NCI-H82 (cell line): ENCODE measurements at regions not wholly inside any gene's neighbourhood (a gene's known extent, or its start where the extent isn't known, plus 50 kb on each side); places are given as distances from the start of the nearest gene placed in this dataset.

Experiments
- DNase-seq: peaks from one replicate; lab custom pipeline; 2025; lab: John Stamatoyannopoulos, UW

DNA sequence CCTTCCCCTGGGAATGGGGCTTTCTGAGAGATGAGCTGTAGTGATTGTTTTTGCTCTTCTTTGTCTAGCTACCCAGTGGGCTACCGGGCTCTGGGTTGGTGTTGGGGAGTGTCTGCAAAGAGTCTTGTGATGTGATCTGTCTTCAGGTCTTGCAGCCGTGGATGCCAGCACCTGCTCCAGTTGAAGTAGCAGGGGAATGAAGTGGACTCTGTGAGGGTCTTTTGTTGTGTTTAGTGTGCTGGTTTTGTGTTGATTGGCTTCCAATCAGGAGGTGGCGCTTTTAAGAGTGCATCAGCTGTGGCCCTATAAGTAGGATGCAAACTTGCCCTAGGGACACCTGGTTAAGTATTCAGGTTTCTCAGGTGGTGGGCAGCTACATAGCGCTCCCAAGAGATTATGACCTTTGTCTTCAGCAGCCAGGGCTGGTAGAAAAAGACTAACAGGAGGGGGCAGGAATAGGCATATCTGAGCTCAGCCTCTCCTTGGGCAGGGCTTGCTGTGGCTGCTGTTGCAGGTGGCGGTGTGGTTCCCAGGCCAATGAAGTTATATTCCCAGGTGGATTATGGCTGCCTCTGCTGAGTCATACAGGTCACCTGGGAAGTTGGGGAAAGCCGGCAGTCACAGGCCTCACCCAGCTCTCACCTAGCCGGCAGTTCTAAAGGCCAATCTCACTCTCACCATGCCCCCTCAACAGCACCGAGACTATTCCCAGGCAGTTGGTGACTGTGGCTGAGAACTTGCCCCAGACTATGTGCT is 315.7 kb upstream of the C11orf87 start:
- no peak for DNase-seq

DNA sequence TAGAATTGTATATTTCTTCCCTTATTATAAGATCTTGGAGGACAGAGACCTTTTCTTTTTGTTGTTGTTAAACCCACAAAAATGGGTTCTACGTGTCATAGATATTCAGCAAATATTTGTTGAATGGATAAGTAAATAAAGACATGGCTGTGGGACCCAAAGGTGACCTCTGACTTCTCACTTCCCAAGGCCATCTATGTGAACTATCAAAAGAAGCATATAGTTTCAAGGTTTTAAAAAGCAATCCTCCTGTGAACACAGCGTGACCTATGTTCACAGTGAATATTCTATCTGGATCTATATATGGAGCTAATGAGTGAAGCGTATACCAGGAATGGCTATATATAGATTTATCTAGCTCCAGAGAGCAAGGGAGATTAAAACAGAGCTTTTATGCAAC is 312.8 kb upstream of the C11orf87 start:
- DNase-seq = no peak

DNA sequence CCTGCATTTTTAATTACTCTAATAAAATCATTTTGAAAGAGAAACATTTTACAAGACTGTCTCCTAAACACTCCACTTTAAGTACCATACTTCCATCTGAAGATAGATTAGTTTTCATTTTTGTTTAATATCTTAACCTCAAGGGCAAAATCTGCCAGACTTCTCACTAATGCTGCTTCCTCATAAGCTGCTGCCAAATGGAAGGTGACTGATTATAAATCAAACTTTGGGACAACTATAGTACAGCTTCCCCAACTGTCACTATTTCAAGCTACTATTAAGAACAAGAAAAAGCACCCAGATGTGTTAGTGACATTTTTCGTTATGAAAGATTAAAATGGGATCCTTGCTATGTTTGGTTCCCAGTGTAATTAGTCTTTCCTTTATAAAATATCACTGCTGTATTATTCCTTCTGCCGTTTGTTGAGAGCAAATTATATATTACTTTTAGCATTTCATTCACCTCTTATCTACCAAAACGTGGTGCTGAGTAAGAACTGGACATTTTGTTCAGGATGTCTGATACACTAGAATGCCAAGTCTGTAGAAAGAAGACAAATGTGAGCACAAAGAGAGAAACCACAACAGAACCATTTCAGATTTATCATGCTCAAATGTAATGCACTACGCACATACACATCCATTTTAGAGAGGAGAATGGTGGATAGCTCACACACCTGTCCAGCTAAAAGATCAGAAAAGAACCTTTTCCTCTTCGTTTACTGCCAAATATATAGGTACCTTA is 312.2 kb upstream of the C11orf87 start:
- no peak for DNase-seq

DNA sequence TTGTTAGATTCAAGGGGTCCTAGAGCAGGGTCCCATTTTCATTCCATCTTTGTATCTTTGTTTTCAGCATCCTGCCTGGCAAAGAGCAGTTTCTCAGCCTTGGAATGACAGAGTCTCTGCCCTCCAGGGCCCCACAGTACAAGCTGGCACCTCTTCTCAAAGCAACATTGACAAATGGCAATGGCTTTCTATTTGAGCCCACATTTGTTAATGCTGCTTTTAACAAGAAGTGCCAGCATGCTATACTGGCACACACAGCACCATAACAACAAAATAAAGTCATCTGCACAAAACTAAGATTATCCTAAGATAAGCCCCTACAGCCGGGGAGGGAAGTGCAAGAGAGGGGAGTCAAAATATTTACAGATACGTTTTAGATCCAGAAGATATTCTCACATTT is 309.7 kb upstream of the C11orf87 start:
- DNase-seq = peak; percentile 53

DNA sequence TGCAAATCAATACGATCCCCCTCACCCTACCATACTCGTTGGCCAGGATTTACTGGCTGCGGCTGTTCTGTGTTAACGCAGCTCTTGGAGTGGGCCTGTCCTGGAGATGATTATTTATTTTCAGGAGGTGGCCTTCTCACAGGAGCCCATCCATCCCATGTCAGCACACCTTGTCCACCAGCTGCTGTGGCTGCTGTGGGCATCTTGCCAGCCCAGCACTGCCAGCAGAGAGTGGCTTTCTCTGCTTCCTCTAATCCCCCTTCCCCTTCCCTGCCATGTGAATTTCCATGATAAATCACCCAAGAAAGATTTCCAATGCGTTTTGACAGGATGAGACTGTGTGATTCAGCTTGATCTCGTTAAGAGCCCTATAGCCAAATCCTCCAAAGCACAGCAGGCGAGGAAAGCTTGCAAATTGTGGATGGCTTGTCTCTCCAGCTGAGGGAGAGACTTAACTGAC is 309.1 kb upstream of the C11orf87 start:
- DNase-seq = peak; percentile 96

DNA sequence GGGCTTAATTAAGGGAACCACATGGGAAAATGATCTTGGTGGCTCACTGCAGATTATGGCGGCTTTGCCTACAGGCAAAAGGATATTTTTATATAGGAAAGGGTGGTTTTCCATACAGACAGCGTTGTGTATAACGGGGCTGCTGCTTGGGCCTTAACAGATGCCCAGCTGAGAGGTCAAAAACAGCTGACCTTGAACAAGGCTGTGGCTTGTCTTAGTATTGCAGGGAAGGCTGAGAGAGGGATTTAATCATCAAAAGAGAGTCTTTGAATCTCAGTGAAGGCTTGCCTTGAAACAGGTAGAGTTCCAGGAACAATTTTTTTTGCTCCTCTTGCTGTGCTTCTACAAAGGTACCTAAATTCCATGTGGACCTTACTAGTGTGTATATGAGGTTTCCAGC is 301.6 kb upstream of the C11orf87 start:
- DNase-seq = peak; percentile 73

DNA sequence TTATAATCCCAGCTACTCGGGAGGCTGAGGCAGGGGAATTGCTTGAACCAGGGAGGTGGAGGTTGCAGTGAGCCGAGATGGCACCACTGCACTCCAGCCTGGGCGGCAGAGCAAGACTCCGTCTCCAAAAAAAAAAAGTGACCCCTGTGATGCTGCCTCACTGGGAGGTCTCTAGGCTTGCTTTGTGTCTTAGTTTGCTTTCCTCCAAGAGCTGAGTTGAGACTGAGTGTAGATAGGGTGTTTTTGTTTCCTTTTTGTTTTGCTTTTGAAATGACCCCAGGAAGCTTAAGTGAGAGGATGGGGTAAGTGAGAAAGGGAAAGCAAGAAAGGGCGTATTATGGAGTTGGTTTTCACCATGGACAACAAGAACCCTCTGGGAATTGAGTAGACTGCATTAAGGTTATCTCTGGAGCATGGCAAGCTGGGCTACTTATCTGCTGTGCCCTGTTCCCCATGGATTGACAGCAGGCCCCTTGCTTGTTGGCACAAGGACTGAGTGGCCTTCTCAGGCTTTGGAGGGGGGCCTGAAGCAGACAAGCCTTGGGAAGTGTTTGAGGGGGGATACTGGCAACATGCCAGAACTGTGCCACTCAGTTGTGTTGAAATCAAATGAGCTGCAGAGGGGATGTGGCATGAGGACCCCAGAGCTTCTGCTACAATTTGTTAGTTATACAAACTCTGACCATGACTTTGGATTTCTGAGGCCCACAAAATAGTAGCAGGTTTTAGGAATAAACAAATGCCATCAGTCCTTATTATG is 300.6 kb upstream of the C11orf87 start:
- no peak for DNase-seq

DNA sequence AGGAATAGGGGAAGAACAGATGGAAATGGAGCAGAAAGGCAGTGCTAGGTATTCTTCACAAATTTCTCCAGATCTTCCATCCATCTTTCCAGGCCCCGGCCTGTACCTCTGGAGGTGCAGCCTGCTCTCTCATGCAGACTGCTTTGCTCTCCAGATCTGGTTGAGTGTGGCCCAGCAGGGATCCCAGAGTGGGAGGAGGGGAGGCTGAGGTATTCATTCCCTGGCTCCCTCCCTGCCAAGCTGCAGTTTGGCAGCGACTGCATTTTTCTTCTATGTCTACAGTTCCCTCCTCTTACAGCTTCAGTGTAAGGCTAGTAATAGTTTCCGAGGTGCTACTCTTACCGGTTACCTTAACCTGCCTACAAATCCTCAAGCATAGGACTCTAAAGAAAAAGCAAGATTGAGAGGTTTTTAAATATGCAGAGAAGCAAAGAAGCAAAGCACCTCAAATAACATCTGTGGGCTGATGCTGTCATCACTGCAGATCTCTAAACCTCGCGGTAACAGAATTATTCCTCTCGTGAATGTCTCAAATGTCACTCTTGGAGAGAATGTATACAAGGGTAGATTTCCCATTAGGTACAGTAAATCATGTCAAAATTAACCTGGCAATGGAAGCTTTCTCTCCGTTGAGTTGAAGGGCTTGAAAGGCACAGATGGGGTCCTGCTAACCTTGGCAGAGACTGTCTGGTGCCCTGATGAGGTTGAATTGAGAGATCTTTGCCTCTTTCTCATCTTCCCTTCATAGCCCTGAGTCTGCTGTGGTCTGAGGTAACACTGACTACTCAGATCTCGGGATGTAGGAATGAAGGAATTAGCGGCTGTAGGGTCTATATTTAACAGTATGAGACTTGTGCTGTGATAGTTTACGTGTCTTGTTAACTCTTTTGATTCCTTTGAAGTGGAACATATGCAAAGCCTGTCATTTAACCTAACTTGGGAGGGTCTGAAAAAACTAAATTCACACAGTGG is 297.9 kb upstream of the C11orf87 start:
- DNase-seq = no peak

DNA sequence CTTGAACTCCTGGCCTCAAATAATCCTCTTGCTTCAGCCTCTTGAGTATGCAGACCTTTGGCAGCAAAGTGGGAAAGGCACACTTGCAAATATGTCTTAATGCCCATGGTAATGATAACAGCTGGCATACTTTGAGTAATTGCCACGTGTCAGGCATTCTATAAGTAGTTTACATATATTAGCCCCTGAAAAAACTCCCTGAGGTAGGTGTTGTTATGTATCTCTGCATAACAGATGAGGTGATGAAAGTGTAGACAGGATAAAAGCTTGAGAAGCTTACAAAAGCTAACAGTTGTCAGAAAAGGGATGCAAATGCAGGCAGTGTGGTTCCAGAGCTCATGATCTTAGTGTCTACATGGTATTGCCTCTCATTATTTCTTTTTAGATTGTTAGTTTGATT is 291.1 kb upstream of the C11orf87 start:
- DNase-seq = peak; percentile 45

DNA sequence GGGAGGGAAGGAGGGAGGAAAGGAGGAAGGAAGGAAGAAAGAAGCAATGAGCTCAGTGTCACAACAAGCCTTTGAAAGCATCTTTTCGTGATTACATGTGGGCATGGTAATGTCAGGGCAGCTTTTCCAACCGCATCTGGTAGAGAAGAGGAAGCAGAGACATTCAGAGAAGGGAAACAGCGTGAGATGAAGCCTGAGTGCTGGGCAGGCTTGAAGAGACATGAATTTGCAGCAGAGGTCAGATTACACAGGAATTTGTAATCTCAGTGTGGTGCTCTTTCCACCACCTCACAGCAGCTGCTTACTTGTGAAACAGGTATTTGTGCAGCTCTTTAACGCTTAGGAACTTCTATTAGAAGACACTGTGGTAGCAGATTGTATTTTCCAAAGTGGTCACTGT is 289.5 kb upstream of the C11orf87 start:
- DNase-seq = peak; percentile 9

DNA sequence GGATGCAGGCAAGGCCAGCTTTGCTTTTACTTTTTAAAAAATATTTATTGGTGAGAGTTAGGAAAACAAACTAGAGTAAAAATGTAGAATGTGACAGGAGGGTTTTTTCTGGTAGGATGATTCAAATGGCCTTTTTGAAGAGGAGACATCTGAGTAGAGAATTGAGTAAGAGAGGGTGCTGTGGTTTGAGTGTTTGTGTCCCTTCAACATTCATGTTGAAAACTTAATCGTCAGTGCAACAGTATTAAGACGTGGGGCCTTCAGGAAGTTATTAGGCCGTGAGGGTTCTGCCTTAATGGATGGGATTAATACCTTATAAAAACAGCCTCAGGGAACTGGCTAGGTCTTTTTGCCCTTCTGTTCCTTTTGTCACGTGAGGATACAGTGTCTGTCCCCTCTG is 288.8 kb upstream of the C11orf87 start:
- peak; percentile 81 for DNase-seq

DNA sequence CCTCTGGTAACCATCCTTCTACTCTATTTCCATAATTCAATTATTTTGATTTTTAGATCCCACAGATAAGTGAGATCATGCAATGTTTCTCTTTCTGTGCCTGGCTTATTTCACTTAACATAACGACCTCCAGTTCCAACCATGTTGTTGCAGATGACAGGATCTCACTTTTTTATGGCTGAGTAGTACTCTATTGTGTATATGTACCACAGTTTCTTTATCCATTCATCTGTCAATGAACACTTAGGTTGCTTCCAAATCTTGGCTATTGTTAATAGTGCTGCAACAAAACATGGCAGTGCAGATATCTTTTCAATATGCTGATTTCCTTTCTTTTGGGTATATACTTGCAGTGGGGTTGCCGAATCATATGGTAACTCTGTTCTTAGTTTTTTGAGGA is 286.4 kb upstream of the C11orf87 start:
- no peak for DNase-seq

DNA sequence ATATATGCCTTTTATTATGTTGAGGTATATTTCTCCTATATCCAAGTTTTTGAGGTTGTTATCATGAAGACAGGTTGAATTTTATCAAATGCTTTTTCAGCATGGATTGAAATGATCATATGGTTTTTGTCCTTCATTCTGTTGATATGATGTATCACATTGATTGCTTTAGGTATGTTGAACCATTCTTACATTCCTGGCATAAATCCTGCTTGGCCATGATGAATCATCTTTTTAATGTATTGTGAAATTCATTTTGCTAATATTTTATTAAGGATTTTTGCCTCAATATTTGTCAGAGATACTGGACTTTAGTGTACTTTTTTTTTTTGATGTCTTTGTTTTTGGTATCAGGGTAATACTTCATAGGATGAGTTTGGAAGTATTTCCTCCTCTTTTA is 283.8 kb upstream of the C11orf87 start:
- DNase-seq = no peak

DNA sequence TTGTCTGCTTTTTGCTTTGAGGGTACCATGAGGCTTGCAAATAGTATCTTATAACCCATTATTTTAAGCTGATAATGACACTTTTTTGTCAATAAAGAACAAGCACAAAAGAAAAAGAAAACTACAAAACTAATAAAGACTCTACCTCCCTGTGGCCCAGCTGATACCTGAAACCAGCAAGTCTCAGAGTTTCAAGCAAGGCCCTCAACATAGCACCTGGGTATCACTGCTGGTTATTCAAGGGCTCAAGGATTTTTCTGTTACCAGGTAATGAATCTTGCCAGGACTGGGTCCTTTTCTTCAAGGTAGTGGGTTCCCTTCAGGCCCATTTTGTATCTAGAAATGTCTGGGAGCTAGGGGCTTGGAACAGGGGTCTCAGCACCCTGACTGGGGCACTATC is 281.6 kb upstream of the C11orf87 start:
- DNase-seq = no peak

DNA sequence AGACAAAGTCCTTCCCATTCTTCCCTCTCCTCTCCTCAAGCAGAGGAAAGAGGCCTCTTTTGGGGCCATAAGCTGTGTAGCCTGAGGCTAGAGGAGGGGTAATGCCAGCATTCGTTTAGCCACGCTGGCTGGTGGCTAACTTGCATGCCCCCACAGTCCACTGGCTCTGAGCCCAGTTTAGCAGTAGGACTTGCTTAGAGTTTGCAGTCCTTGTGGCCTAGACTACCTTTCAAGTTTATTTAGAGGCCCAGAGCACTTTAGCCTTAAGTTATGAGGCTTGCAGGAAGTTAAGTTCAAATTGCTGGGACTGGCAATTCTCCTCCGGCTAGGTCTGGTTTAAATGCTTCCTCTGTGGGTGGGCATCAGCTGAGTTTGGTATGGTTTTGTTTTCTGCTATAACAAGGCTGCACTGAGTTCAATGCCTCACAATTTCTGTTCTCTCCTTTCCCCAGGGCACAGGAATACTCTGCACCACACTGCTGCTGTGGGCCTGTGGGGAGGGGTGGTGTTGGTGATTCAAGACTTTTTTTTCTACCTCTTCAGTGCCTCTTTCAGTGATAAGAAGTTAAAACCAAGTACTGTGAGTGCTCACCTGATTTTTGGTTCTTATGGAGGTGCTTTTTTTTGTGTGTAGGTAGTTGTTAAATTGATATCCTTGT is 281.0 kb upstream of the C11orf87 start:
- DNase-seq = no peak

DNA sequence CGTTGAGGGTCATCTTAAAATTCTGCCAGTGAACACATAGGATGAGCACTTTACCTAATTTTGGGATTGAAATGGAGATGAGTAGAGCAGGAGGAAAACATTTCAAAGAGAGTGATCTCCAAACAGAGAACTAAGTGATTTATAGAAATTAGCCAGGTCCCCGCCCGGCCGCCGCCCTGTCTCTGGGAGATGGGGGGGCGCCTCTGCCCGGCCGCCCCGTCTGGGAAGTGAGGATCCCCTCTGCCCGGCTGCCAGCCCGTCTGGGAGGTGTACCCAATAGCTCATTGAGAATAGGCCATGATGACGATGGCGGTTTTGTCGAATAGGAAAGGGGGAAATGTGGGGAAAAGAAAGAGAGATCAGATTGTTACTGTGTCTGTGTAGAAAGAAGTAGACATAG is 276.7 kb upstream of the C11orf87 start:
- no peak for DNase-seq

DNA sequence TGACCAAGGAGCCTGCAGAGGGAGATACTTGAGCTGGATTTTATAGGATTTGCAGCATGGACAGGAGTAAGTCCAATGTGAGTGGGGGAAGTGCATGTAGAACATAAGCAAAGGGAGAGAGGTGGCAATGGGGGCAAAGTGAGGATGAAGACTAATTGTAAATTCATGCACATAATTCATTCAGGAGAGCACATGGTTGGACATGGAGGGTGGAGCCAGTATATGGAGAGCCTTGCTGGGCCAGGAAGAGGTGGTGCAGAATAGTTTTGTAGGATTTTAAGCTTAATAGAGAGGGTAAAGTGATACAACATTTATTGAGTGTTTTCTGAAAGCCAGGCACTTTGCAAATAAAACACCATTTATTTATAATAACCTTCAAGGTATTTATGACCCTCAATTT is 274.3 kb upstream of the C11orf87 start:
- peak; percentile 31 for DNase-seq

DNA sequence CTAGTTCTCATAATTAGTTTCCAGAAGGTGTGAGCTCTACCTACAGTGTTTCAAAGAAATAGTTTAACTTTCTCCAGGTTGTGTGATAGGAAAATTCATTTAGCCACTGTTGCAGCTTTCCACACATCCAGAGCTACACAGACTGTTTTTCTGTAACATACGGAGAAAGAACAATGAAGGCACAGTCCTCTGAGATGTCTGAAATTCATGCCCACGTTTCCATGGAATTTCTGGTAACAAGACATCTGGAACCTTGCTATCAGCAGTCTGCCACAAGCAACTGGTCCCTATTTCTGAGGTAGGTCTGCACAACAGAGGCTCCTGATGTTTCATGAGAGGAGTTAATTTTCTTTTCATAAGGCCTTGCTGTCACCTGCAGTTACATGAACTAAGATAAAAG is 273.3 kb upstream of the C11orf87 start:
- no peak for DNase-seq

DNA sequence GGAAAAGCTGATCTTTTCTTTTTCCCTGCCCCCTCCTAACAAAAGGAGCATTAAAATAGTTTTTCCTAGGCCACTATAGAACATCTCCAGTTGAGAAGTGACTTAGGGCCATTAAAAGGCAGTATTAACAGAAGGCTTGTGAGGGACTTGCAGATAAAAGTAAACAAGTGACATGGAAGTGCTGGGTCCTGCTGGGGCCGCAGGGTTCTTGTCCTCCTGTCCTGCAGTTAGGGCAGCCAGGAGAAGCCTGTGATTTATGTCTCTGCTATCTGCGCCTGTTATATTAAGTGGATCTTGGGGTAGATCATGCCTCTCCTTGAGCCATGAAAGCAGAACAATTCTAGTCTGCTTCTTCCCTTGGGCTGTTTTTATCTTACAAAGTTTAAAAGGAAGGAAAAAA is 271.4 kb upstream of the C11orf87 start:
- peak; percentile 42 for DNase-seq

DNA sequence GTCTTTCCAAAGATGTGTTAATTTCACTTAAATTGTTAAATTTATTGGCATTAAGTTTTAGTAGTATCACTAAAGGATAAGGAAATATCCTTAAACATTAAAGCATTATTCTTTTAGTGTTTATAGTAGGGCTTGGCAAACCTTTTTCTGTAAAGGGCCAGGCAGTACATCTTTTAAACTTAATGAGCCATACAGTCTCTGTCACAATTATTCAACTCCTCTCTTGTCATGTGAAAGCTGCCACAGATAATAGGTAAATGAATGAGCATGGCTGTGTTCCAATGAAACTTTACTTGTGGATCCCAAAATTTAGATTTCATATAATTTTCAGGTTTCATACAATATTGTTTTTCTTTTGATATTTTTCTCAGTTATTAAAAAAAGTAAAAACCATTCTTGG is 268.2 kb upstream of the C11orf87 start:
- DNase-seq = no peak

DNA sequence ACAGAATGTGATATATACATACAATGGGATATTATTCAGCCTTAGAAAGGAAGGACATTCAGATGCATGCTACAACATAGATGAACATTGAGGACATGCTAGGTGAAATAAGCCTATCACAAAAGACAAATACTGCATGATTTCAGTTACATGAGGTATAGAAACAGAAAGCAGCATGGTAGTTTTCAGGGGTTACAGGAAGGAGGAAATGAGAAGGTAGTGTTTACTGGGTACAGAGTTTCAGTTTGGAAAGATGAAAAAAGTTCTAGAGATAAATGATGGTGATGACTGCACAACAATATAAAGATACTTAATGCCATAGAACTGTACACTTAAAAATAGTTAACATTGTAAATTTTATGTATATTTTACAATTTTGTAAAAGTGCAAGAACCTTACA is 266.7 kb upstream of the C11orf87 start:
- no peak for DNase-seq
